GM23338 (cell line): ENCODE measurements at regions not wholly inside any gene's neighbourhood (a gene's known extent, or its start where the extent isn't known, plus 50 kb on each side); places are given as distances from the start of the nearest gene placed in this dataset.

ENCODE experiments used
- ATAC-seq: fragments of 200-7000 bp; cut with Tn5 transposase; 3 replicates; pipeline ENCODE4 v1.9.1; 2020
- DNase-seq: peaks from one replicate; pipeline ENCODE4 v3.0.0-alpha.2; 2015; ENCODE audit warnings: low spot score
- H2AFZ ChIP-seq: fragments of 200-600 bp; sonication (generic); 2 replicates; pipeline ENCODE4 v1.8.0; 2016; ENCODE audit warnings: antibody characterized with exemption, mild to moderate bottlenecking, moderate library complexity
- H3F3A ChIP-seq: fragments of 200-600 bp; sonication (generic); replicated peaks from 2 replicates; pipeline ENCODE4 v1.8.0; 2017; ENCODE audit warnings: antibody characterized with exemption, mixed run types, low read depth
- H3K27ac ChIP-seq: fragments of 200-600 bp; sonication (generic); 2 replicates; pipeline ENCODE4 v1.6.1; 2016; ENCODE audit warnings: low read depth
- H3K27me3 ChIP-seq: fragments of 200-600 bp; sonication (generic); 2 replicates; pipeline ENCODE4 v1.8.0; 2016; ENCODE audit warnings: mild to moderate bottlenecking, mixed run types, moderate library complexity; ENCODE audit not compliant: insufficient read depth
- H3K36me3 ChIP-seq: fragments of 200-600 bp; sonication (generic); 2 replicates; pipeline ENCODE4 v1.8.0; 2016; ENCODE audit warnings: mild to moderate bottlenecking; ENCODE audit not compliant: insufficient read depth
- H3K4me1 ChIP-seq: fragments of 200-600 bp; sonication (generic); 2 replicates; pipeline ENCODE4 v1.8.0; 2016; ENCODE audit warnings: mild to moderate bottlenecking, moderate library complexity; ENCODE audit not compliant: insufficient read depth
- H3K4me2 ChIP-seq: fragments of 200-600 bp; sonication (generic); 2 replicates; pipeline ENCODE4 v1.7.1; 2017; ENCODE audit warnings: mixed run types
- H3K4me3 ChIP-seq: fragments of 200-600 bp; sonication (generic); 2 replicates; pipeline ENCODE4 v1.6.1; 2016; ENCODE audit warnings: mixed run types
- H3K79me2 ChIP-seq: fragments of 200-600 bp; sonication (generic); replicated peaks from 2 replicates; pipeline ENCODE4 v1.8.0; 2017; ENCODE audit warnings: mild to moderate bottlenecking; ENCODE audit not compliant: insufficient read depth
- H3K9me2 ChIP-seq: fragments of 200-600 bp; sonication (generic); 2 replicates; pipeline ENCODE4 v1.8.0; 2017; ENCODE audit not compliant: insufficient read depth
- H4K20me1 ChIP-seq: fragments of 200-600 bp; sonication (generic); replicated peaks from 2 replicates; pipeline ENCODE4 v1.8.0; 2017; ENCODE audit warnings: mild to moderate bottlenecking; ENCODE audit not compliant: insufficient read depth
- H3K27ac Mint-ChIP-seq: 2 replicates; pipeline ENCODE4 v1.8.0; 2020; ENCODE audit warnings: inconsistent platforms, mild to moderate bottlenecking, moderate library complexity, mixed read lengths
- H3K27me3 Mint-ChIP-seq: 3 replicates; pipeline ENCODE4 v1.8.0; 2022; ENCODE audit warnings: low read depth, mild to moderate bottlenecking, moderate library complexity, mixed read lengths, inconsistent platforms; ENCODE audit not compliant: insufficient read depth, poor library complexity
- H3K36me3 Mint-ChIP-seq: 3 replicates; pipeline ENCODE4 v1.8.0; 2021; ENCODE audit warnings: low read depth, mild to moderate bottlenecking, inconsistent platforms, moderate library complexity, mixed read lengths
- H3K4me1 Mint-ChIP-seq: 3 replicates; pipeline ENCODE4 v1.8.0; 2020; ENCODE audit warnings: mild to moderate bottlenecking, inconsistent platforms, mixed read lengths
- H3K4me3 Mint-ChIP-seq: 3 replicates; pipeline ENCODE4 v1.8.0; 2021; ENCODE audit warnings: moderate library complexity, mild to moderate bottlenecking, inconsistent platforms, mixed read lengths
- H3K9me3 Mint-ChIP-seq: 3 replicates; pipeline ENCODE4 v1.8.0; 2020; ENCODE audit warnings: moderate library complexity, mild to moderate bottlenecking, inconsistent platforms, mixed read lengths
- CREB1 ChIP-seq: fragments of 250-450 bp; sonication (Bioruptor Pico); IDR thresholded peaks from 2 replicates; pipeline ENCODE4 v1.5.0; 2020; ENCODE audit warnings: low read depth, mild to moderate bottlenecking, moderate library complexity
- CTCF ChIP-seq, 2 experiments: fragments of 200-600 bp in 1 of 2; sonication (generic) in 1 of 2; conservative IDR thresholded peaks; 2 replicates each; pipeline versions ENCODE4 v1.5.1 to v1.6.1; 2016 to 2017; ENCODE audit warnings: antibody characterized with exemption in 2 of 2, low read depth in 2 of 2, mild to moderate bottlenecking in 2 of 2, moderate library complexity in 1 of 2
- ETS1 ChIP-seq: IDR thresholded peaks from 2 replicates; pipeline ENCODE4 v1.6.1; 2016; ENCODE audit warnings: antibody characterized with exemption
- EZH2 ChIP-seq: fragments of 200-600 bp; sonication (generic); IDR thresholded peaks from one replicate; pipeline ENCODE4 v1.8.0; 2017; ENCODE audit warnings: antibody characterized with exemption, mild to moderate bottlenecking, low read depth; ENCODE audit not compliant: unreplicated experiment
- EZH2phosphoT487 ChIP-seq: fragments of 200-600 bp; sonication (generic); IDR thresholded peaks from one replicate; pipeline ENCODE4 v1.8.1; 2018; ENCODE audit warnings: antibody characterized with exemption; ENCODE audit not compliant: unreplicated experiment
- JUNB ChIP-seq: IDR thresholded peaks from one replicate; pipeline ENCODE4 v1.6.1; 2016; ENCODE audit warnings: antibody characterized with exemption; ENCODE audit not compliant: unreplicated experiment
- NANOG ChIP-seq: IDR thresholded peaks from 2 replicates; pipeline ENCODE4 v1.6.1; 2016; ENCODE audit warnings: antibody characterized with exemption, borderline replicate concordance
- POLR2AphosphoS5 ChIP-seq: IDR thresholded peaks from 2 replicates; pipeline ENCODE4 v1.6.1; 2016; ENCODE audit warnings: antibody characterized with exemption, low read depth
- REST ChIP-seq: IDR thresholded peaks from one replicate; pipeline ENCODE4 v1.6.1; 2018; ENCODE audit warnings: antibody characterized with exemption; ENCODE audit not compliant: unreplicated experiment
- STAT1 ChIP-seq: IDR thresholded peaks from one replicate; pipeline ENCODE4 v1.6.1; 2016; ENCODE audit warnings: antibody characterized with exemption; ENCODE audit not compliant: unreplicated experiment
- ZNF114 ChIP-seq: fragments of 250-450 bp; sonication (Bioruptor Pico); IDR thresholded peaks from 2 replicates; pipeline ENCODE4 v1.5.0; 2020; ENCODE audit warnings: mild to moderate bottlenecking, moderate library complexity
- ZNF331 ChIP-seq: fragments of 250-450 bp; sonication (Bioruptor Pico); IDR thresholded peaks from 2 replicates; pipeline ENCODE4 v1.5.0; 2020; ENCODE audit warnings: low read depth, mild to moderate bottlenecking, moderate library complexity
- ZNF462 ChIP-seq: fragments of 250-450 bp; sonication (Bioruptor Pico); IDR thresholded peaks from 2 replicates; pipeline ENCODE4 v1.5.0; 2020; ENCODE audit warnings: mild to moderate bottlenecking, moderate library complexity

GRCh38 chr1:58849551-58849950, 65.7 kb upstream of the JUN start:
- H3K4me1 Mint-ChIP-seq, result peaks cover 23% of the 10 kb centered on the region
- no peaks in the 10 kb centered on the region for H4K20me1 ChIP-seq
- ATAC-seq (no peak), DNase-seq (no peak)
- peaks cover 8% of the 10 kb centered on the region; the same call in 1 of the 2 replicates for H3K9me2 ChIP-seq
- no peaks in the 10 kb centered on the region for H3K36me3 Mint-ChIP-seq
- H3F3A ChIP-seq, result no peaks in the 10 kb centered on the region
- H3K27ac Mint-ChIP-seq, result no peak overlapping the region
- no peak overlapping the region for H3K4me2 ChIP-seq
- H3K27ac ChIP-seq, result no peak overlapping the region
- H3K4me3 Mint-ChIP-seq, result no peak overlapping the region
- H3K36me3 ChIP-seq, result no peaks in the 10 kb centered on the region
- H2AFZ ChIP-seq, result peak overlapping the region; percentile 49; the same call in 1 of the 2 replicates
- no peak for TF ChIP-seq EZH2phosphoT487
- no peak for TF ChIP-seq NANOG
- TF ChIP-seq EZH2, result no peak
- no peak for TF ChIP-seq ZNF462 (CRISPR knock-in tag)
- no peak for TF ChIP-seq ETS1
- no peak for TF ChIP-seq STAT1
- TF ChIP-seq CREB1 (CRISPR knock-in tag), result no peak
- TF ChIP-seq ZNF114 (CRISPR knock-in tag), result no peak
- no peak for TF ChIP-seq ZNF331 (CRISPR knock-in tag)
- no peak for TF ChIP-seq POLR2AphosphoS5
- no peak for TF ChIP-seq JUNB
- TF ChIP-seq REST, result no peak
- TF ChIP-seq CTCF (conservative IDR thresholded peaks at IDR 0.05; ENCODE audit: low read depth in 2 of 2), result no peak
- H3K9me3 Mint-ChIP-seq, result no peaks in the 10 kb centered on the region
- H3K79me2 ChIP-seq, result no peaks in the 10 kb centered on the region
- peaks cover 23% of the 10 kb centered on the region for H3K4me1 ChIP-seq
- no peak overlapping the region for H3K4me3 ChIP-seq
- H3K27me3 ChIP-seq, result no peaks in the 10 kb centered on the region
- H3K27me3 Mint-ChIP-seq, result no peaks in the 10 kb centered on the region
